GM23338 (cell line): ENCODE measurements at regions not wholly inside any gene's neighbourhood (a gene's known extent, or its start where the extent isn't known, plus 50 kb on each side); places are given as distances from the start of the nearest gene placed in this dataset.

Source experiments
- ATAC-seq: fragments of 200-7000 bp; cut with Tn5 transposase; 3 replicates; pipeline ENCODE4 v1.9.1; 2020
- DNase-seq: peaks from one replicate; pipeline ENCODE4 v3.0.0-alpha.2; 2015; ENCODE audit warnings: low spot score
- H2AFZ ChIP-seq: fragments of 200-600 bp; sonication (generic); 2 replicates; pipeline ENCODE4 v1.8.0; 2016; ENCODE audit warnings: antibody characterized with exemption, mild to moderate bottlenecking, moderate library complexity
- H3F3A ChIP-seq: fragments of 200-600 bp; sonication (generic); replicated peaks from 2 replicates; pipeline ENCODE4 v1.8.0; 2017; ENCODE audit warnings: antibody characterized with exemption, mixed run types, low read depth
- H3K27ac ChIP-seq: fragments of 200-600 bp; sonication (generic); 2 replicates; pipeline ENCODE4 v1.6.1; 2016; ENCODE audit warnings: low read depth
- H3K27me3 ChIP-seq: fragments of 200-600 bp; sonication (generic); 2 replicates; pipeline ENCODE4 v1.8.0; 2016; ENCODE audit warnings: mild to moderate bottlenecking, mixed run types, moderate library complexity; ENCODE audit not compliant: insufficient read depth
- H3K36me3 ChIP-seq: fragments of 200-600 bp; sonication (generic); 2 replicates; pipeline ENCODE4 v1.8.0; 2016; ENCODE audit warnings: mild to moderate bottlenecking; ENCODE audit not compliant: insufficient read depth
- H3K4me1 ChIP-seq: fragments of 200-600 bp; sonication (generic); 2 replicates; pipeline ENCODE4 v1.8.0; 2016; ENCODE audit warnings: mild to moderate bottlenecking, moderate library complexity; ENCODE audit not compliant: insufficient read depth
- H3K4me2 ChIP-seq: fragments of 200-600 bp; sonication (generic); 2 replicates; pipeline ENCODE4 v1.7.1; 2017; ENCODE audit warnings: mixed run types
- H3K4me3 ChIP-seq: fragments of 200-600 bp; sonication (generic); 2 replicates; pipeline ENCODE4 v1.6.1; 2016; ENCODE audit warnings: mixed run types
- H3K79me2 ChIP-seq: fragments of 200-600 bp; sonication (generic); replicated peaks from 2 replicates; pipeline ENCODE4 v1.8.0; 2017; ENCODE audit warnings: mild to moderate bottlenecking; ENCODE audit not compliant: insufficient read depth
- H3K9me2 ChIP-seq: fragments of 200-600 bp; sonication (generic); 2 replicates; pipeline ENCODE4 v1.8.0; 2017; ENCODE audit not compliant: insufficient read depth
- H4K20me1 ChIP-seq: fragments of 200-600 bp; sonication (generic); replicated peaks from 2 replicates; pipeline ENCODE4 v1.8.0; 2017; ENCODE audit warnings: mild to moderate bottlenecking; ENCODE audit not compliant: insufficient read depth
- H3K27ac Mint-ChIP-seq: 2 replicates; pipeline ENCODE4 v1.8.0; 2020; ENCODE audit warnings: inconsistent platforms, mild to moderate bottlenecking, moderate library complexity, mixed read lengths
- H3K27me3 Mint-ChIP-seq: 3 replicates; pipeline ENCODE4 v1.8.0; 2022; ENCODE audit warnings: low read depth, mild to moderate bottlenecking, moderate library complexity, mixed read lengths, inconsistent platforms; ENCODE audit not compliant: insufficient read depth, poor library complexity
- H3K36me3 Mint-ChIP-seq: 3 replicates; pipeline ENCODE4 v1.8.0; 2021; ENCODE audit warnings: low read depth, mild to moderate bottlenecking, inconsistent platforms, moderate library complexity, mixed read lengths
- H3K4me1 Mint-ChIP-seq: 3 replicates; pipeline ENCODE4 v1.8.0; 2020; ENCODE audit warnings: mild to moderate bottlenecking, inconsistent platforms, mixed read lengths
- H3K4me3 Mint-ChIP-seq: 3 replicates; pipeline ENCODE4 v1.8.0; 2021; ENCODE audit warnings: moderate library complexity, mild to moderate bottlenecking, inconsistent platforms, mixed read lengths
- H3K9me3 Mint-ChIP-seq: 3 replicates; pipeline ENCODE4 v1.8.0; 2020; ENCODE audit warnings: moderate library complexity, mild to moderate bottlenecking, inconsistent platforms, mixed read lengths
- CREB1 ChIP-seq: fragments of 250-450 bp; sonication (Bioruptor Pico); IDR thresholded peaks from 2 replicates; pipeline ENCODE4 v1.5.0; 2020; ENCODE audit warnings: low read depth, mild to moderate bottlenecking, moderate library complexity
- ETS1 ChIP-seq: IDR thresholded peaks from 2 replicates; pipeline ENCODE4 v1.6.1; 2016; ENCODE audit warnings: antibody characterized with exemption
- EZH2 ChIP-seq: fragments of 200-600 bp; sonication (generic); IDR thresholded peaks from one replicate; pipeline ENCODE4 v1.8.0; 2017; ENCODE audit warnings: antibody characterized with exemption, mild to moderate bottlenecking, low read depth; ENCODE audit not compliant: unreplicated experiment
- EZH2phosphoT487 ChIP-seq: fragments of 200-600 bp; sonication (generic); IDR thresholded peaks from one replicate; pipeline ENCODE4 v1.8.1; 2018; ENCODE audit warnings: antibody characterized with exemption; ENCODE audit not compliant: unreplicated experiment
- JUNB ChIP-seq: IDR thresholded peaks from one replicate; pipeline ENCODE4 v1.6.1; 2016; ENCODE audit warnings: antibody characterized with exemption; ENCODE audit not compliant: unreplicated experiment
- NANOG ChIP-seq: IDR thresholded peaks from 2 replicates; pipeline ENCODE4 v1.6.1; 2016; ENCODE audit warnings: antibody characterized with exemption, borderline replicate concordance
- POLR2AphosphoS5 ChIP-seq: IDR thresholded peaks from 2 replicates; pipeline ENCODE4 v1.6.1; 2016; ENCODE audit warnings: antibody characterized with exemption, low read depth
- REST ChIP-seq: IDR thresholded peaks from one replicate; pipeline ENCODE4 v1.6.1; 2018; ENCODE audit warnings: antibody characterized with exemption; ENCODE audit not compliant: unreplicated experiment
- STAT1 ChIP-seq: IDR thresholded peaks from one replicate; pipeline ENCODE4 v1.6.1; 2016; ENCODE audit warnings: antibody characterized with exemption; ENCODE audit not compliant: unreplicated experiment
- ZNF114 ChIP-seq: fragments of 250-450 bp; sonication (Bioruptor Pico); IDR thresholded peaks from 2 replicates; pipeline ENCODE4 v1.5.0; 2020; ENCODE audit warnings: mild to moderate bottlenecking, moderate library complexity
- ZNF331 ChIP-seq: fragments of 250-450 bp; sonication (Bioruptor Pico); IDR thresholded peaks from 2 replicates; pipeline ENCODE4 v1.5.0; 2020; ENCODE audit warnings: low read depth, mild to moderate bottlenecking, moderate library complexity
- TF ChIP-seq, protein P1 (sequence below): fragments of 250-450 bp; sonication (Bioruptor Pico); IDR thresholded peaks from 2 replicates; pipeline ENCODE4 v1.5.0; 2020; ENCODE audit warnings: mild to moderate bottlenecking, moderate library complexity
- TF ChIP-seq, protein P2 (sequence below), 2 experiments: fragments of 200-600 bp in 1 of 2; sonication (generic) in 1 of 2; conservative IDR thresholded peaks; 2 replicates each; pipeline versions ENCODE4 v1.5.1 to v1.6.1; 2016 to 2017; ENCODE audit warnings: antibody characterized with exemption in 2 of 2, low read depth in 2 of 2, mild to moderate bottlenecking in 2 of 2, moderate library complexity in 1 of 2

DNA sequence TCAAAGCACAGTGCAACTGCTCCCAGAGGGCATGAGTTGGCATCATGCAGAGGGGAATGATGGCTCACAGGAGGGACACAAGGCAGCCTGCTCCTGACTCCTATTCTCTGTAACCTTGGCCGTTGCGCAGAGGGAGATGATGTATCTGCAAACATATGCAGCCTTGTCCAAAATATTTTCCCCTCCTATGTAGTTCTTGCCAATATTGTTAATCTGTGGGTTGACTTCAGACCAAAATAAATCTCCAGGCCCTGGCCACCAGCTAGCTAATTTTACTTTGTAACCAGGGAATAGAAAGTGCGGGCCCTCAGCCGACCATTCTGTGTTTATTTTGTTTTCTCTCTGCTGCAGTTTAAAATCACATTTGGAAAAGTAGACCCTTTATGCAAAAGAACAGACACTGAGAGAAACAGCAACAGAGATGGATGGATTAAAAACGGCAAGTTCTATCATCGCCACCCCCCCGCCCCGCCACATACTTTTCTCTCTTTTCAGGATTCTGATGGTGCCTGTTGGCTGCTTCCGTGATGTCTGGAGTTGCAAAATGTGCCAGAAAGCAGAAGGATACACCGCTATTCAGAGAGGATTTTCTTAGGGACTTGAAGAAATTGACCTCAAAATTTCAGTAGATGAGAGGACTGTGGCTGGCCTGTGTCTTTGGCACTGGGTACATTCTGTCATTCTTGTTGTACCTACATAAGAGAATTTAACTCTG lies 185.3 kb upstream of the BCOR start:
- Histone ChIP-seq H3K27me3 (no peaks in the 10 kb centered on the region), H3F3A (no peaks in the 10 kb centered on the region), H3K4me1 (no peaks in the 10 kb centered on the region; the same call in 1 of the 2 replicates), H2AFZ (no peak overlapping the region), H3K36me3 (no peaks in the 10 kb centered on the region), H4K20me1 (no peaks in the 10 kb centered on the region), H3K79me2 (no peaks in the 10 kb centered on the region), H3K4me3 (no peak overlapping the region), H3K9me2 (no peaks in the 10 kb centered on the region), H3K4me2 (no peak overlapping the region), H3K27ac (no peak overlapping the region)
- peaks cover 4% of the 10 kb centered on the region; the same call in 1 of the 3 replicates for H3K36me3 Mint-ChIP-seq
- ATAC-seq (no peak), DNase-seq (no peak)
- H3K4me3 Mint-ChIP-seq, result no peak overlapping the region
- H3K4me1 Mint-ChIP-seq, result peaks cover 17% of the 10 kb centered on the region
- H3K9me3 Mint-ChIP-seq, result peaks cover 5% of the 10 kb centered on the region; the same call in 2 of the 3 replicates
- no peak overlapping the region for H3K27ac Mint-ChIP-seq
- no peak for TF ChIP-seq NANOG
- no peak for TF ChIP-seq CREB1 (CRISPR knock-in tag)
- no peak for TF ChIP-seq ZNF114
- TF ChIP-seq ETS1, result no peak
- no peak for TF ChIP-seq STAT1
- no peak for TF ChIP-seq EZH2phosphoT487
- TF ChIP-seq JUNB, result no peak
- no peak for TF ChIP-seq REST
- no peak for TF ChIP-seq EZH2
- TF ChIP-seq, protein P1, sequence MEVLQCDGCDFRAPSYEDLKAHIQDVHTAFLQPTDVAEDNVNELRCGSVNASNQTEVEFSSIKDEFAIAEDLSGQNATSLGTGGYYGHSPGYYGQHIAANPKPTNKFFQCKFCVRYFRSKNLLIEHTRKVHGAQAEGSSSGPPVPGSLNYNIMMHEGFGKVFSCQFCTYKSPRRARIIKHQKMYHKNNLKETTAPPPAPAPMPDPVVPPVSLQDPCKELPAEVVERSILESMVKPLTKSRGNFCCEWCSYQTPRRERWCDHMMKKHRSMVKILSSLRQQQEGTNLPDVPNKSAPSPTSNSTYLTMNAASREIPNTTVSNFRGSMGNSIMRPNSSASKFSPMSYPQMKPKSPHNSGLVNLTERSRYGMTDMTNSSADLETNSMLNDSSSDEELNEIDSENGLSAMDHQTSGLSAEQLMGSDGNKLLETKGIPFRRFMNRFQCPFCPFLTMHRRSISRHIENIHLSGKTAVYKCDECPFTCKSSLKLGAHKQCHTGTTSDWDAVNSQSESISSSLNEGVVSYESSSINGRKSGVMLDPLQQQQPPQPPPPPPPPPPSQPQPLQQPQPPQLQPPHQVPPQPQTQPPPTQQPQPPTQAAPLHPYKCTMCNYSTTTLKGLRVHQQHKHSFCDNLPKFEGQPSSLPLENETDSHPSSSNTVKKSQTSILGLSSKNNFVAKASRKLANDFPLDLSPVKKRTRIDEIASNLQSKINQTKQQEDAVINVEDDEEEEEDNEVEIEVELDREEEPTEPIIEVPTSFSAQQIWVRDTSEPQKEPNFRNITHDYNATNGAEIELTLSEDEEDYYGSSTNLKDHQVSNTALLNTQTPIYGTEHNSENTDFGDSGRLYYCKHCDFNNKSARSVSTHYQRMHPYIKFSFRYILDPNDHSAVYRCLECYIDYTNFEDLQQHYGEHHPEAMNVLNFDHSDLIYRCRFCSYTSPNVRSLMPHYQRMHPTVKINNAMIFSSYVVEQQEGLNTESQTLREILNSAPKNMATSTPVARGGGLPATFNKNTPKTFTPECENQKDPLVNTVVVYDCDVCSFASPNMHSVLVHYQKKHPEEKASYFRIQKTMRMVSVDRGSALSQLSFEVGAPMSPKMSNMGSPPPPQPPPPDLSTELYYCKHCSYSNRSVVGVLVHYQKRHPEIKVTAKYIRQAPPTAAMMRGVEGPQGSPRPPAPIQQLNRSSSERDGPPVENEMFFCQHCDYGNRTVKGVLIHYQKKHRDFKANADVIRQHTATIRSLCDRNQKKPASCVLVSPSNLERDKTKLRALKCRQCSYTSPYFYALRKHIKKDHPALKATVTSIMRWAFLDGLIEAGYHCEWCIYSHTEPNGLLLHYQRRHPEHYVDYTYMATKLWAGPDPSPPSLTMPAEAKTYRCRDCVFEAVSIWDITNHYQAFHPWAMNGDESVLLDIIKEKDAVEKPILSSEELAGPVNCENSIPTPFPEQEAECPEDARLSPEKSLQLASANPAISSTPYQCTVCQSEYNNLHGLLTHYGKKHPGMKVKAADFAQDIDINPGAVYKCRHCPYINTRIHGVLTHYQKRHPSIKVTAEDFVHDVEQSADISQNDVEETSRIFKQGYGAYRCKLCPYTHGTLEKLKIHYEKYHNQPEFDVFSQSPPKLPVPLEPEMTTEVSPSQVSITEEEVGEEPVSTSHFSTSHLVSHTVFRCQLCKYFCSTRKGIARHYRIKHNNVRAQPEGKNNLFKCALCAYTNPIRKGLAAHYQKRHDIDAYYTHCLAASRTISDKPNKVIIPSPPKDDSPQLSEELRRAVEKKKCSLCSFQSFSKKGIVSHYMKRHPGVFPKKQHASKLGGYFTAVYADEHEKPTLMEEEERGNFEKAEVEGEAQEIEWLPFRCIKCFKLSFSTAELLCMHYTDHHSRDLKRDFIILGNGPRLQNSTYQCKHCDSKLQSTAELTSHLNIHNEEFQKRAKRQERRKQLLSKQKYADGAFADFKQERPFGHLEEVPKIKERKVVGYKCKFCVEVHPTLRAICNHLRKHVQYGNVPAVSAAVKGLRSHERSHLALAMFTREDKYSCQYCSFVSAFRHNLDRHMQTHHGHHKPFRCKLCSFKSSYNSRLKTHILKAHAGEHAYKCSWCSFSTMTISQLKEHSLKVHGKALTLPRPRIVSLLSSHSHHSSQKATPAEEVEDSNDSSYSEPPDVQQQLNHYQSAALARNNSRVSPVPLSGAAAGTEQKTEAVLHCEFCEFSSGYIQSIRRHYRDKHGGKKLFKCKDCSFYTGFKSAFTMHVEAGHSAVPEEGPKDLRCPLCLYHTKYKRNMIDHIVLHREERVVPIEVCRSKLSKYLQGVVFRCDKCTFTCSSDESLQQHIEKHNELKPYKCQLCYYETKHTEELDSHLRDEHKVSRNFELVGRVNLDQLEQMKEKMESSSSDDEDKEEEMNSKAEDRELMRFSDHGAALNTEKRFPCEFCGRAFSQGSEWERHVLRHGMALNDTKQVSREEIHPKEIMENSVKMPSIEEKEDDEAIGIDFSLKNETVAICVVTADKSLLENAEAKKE (CRISPR knock-in tag), result no peak
- no peak for TF ChIP-seq POLR2AphosphoS5
- TF ChIP-seq ZNF331, result no peak
- TF ChIP-seq, protein P2, sequence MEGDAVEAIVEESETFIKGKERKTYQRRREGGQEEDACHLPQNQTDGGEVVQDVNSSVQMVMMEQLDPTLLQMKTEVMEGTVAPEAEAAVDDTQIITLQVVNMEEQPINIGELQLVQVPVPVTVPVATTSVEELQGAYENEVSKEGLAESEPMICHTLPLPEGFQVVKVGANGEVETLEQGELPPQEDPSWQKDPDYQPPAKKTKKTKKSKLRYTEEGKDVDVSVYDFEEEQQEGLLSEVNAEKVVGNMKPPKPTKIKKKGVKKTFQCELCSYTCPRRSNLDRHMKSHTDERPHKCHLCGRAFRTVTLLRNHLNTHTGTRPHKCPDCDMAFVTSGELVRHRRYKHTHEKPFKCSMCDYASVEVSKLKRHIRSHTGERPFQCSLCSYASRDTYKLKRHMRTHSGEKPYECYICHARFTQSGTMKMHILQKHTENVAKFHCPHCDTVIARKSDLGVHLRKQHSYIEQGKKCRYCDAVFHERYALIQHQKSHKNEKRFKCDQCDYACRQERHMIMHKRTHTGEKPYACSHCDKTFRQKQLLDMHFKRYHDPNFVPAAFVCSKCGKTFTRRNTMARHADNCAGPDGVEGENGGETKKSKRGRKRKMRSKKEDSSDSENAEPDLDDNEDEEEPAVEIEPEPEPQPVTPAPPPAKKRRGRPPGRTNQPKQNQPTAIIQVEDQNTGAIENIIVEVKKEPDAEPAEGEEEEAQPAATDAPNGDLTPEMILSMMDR (conservative IDR thresholded peaks at IDR 0.05; ENCODE audit: low read depth in 2 of 2), result no peak
- H3K27me3 Mint-ChIP-seq, result peaks cover 8% of the 10 kb centered on the region
